ENCODE measurements at regions not wholly inside any gene's neighbourhood (a gene's known extent, or its start where the extent isn't known, plus 50 kb on each side); places are given as distances from the start of the nearest gene placed in this dataset.
A peak's percentile ranks its signal among the peaks of the same experiment; 100 is the strongest.

- Histone ChIP-seq H3K4me3 (no peak overlapping the region), H3K36me3 (no peaks in the 10 kb centered on the region), H3K27me3 (no peaks in the 10 kb centered on the region), H3K9me3 (no peaks in the 10 kb centered on the region; the same call in 1 of the 2 replicates)
- no peak for DNase-seq
Measured at GRCh38 chr3:95886616-95887015, 927.8 kb upstream of the EPHA6 start.

GRCh38 chr3:95887114-95887513 lies 927.3 kb upstream of the EPHA6 start:
- no peaks in the 10 kb centered on the region for H3K27me3 ChIP-seq
- H3K4me3 ChIP-seq, result no peak overlapping the region
- DNase-seq, result no peak
- H3K9me3 ChIP-seq, result no peaks in the 10 kb centered on the region; the same call in 1 of the 2 replicates
- H3K36me3 ChIP-seq, result no peaks in the 10 kb centered on the region

- Histone ChIP-seq H3K36me3 (no peaks in the 10 kb centered on the region), H3K4me3 (no peak overlapping the region), H3K9me3 (peaks cover 8% of the 10 kb centered on the region), H3K27me3 (no peaks in the 10 kb centered on the region)
- no peak for DNase-seq
Measured at GRCh38 chr3:95894820-95895219, 919.6 kb upstream of the EPHA6 start.

GRCh38 chr3:95899494-95899893 lies 914.9 kb upstream of the EPHA6 start:
- no peak for DNase-seq
- no peaks in the 10 kb centered on the region for H3K27me3 ChIP-seq
- peaks cover 4% of the 10 kb centered on the region for H3K9me3 ChIP-seq
- H3K36me3 ChIP-seq, result no peaks in the 10 kb centered on the region; the same call in 1 of the 2 replicates
- H3K4me3 ChIP-seq, result no peak overlapping the region

GRCh38 chr3:95899911-95900310 lies 914.5 kb upstream of the EPHA6 start:
- Histone ChIP-seq H3K9me3 (peaks cover 4% of the 10 kb centered on the region), H3K27me3 (no peaks in the 10 kb centered on the region), H3K4me3 (no peak overlapping the region), H3K36me3 (no peaks in the 10 kb centered on the region; the same call in 1 of the 2 replicates)
- no peak for DNase-seq

- no peaks in the 10 kb centered on the region for H3K27me3 ChIP-seq
- H3K9me3 ChIP-seq, result peaks cover 4% of the 10 kb centered on the region
- DNase-seq, result no peak
- H3K4me3 ChIP-seq, result no peak overlapping the region
- no peaks in the 10 kb centered on the region; the same call in 1 of the 2 replicates for H3K36me3 ChIP-seq
Measured at GRCh38 chr3:95901948-95902347, 912.4 kb upstream of the EPHA6 start.

GRCh38 chr3:95905182-95905581 lies 909.2 kb upstream of the EPHA6 start:
- DNase-seq, result no peak
- H3K27me3 ChIP-seq, result no peaks in the 10 kb centered on the region
- no peaks in the 10 kb centered on the region; the same call in 1 of the 2 replicates for H3K36me3 ChIP-seq
- H3K9me3 ChIP-seq, result peaks cover 3% of the 10 kb centered on the region
- no peak overlapping the region for H3K4me3 ChIP-seq

GRCh38 chr3:95911767-95912166 lies 902.6 kb upstream of the EPHA6 start:
- Histone ChIP-seq H3K36me3 (no peaks in the 10 kb centered on the region), H3K4me3 (no peak overlapping the region), H3K27me3 (no peaks in the 10 kb centered on the region), H3K9me3 (peaks cover 2% of the 10 kb centered on the region; the same call in 1 of the 2 replicates)
- DNase-seq, result no peak

GRCh38 chr3:95923496-95924210 lies 890.7 kb upstream of the EPHA6 start:
- Histone ChIP-seq H3K9me3 (no peaks in the 10 kb centered on the region), H3K27me3 (no peaks in the 10 kb centered on the region), H3K4me3 (no peak overlapping the region), H3K36me3 (no peaks in the 10 kb centered on the region)
- peak; percentile 75 for DNase-seq

- DNase-seq, result no peak
- H3K36me3 ChIP-seq, result no peaks in the 10 kb centered on the region
- H3K4me3 ChIP-seq, result no peak overlapping the region
- no peaks in the 10 kb centered on the region for H3K9me3 ChIP-seq
- H3K27me3 ChIP-seq, result no peaks in the 10 kb centered on the region
Measured at GRCh38 chr3:95926904-95927501, 887.4 kb upstream of the EPHA6 start.

GRCh38 chr3:95934181-95934580 lies 880.2 kb upstream of the EPHA6 start:
- H3K36me3 ChIP-seq, result no peaks in the 10 kb centered on the region
- no peak overlapping the region for H3K4me3 ChIP-seq
- DNase-seq, result no peak
- H3K9me3 ChIP-seq, result no peaks in the 10 kb centered on the region
- H3K27me3 ChIP-seq, result no peaks in the 10 kb centered on the region

- DNase-seq, result no peak
- Histone ChIP-seq H3K4me3 (no peak overlapping the region), H3K36me3 (no peaks in the 10 kb centered on the region), H3K27me3 (no peaks in the 10 kb centered on the region), H3K9me3 (0 out of 2 replicates have a peak, but pooled peaks cover 3% of the 10 kb centered on the region)
Measured at GRCh38 chr3:95939235-95939809, 875.1 kb upstream of the EPHA6 start.

- no peak overlapping the region for H3K4me3 ChIP-seq
- no peaks in the 10 kb centered on the region for H3K27me3 ChIP-seq
- no peaks in the 10 kb centered on the region for H3K9me3 ChIP-seq
- no peak for DNase-seq
- H3K36me3 ChIP-seq, result no peaks in the 10 kb centered on the region
Measured at GRCh38 chr3:95965704-95966336, 848.6 kb upstream of the EPHA6 start.

GRCh38 chr3:95971573-95971972 lies 842.8 kb upstream of the EPHA6 start:
- H3K27me3 ChIP-seq, result no peaks in the 10 kb centered on the region
- H3K4me3 ChIP-seq, result no peak overlapping the region
- DNase-seq, result no peak
- no peaks in the 10 kb centered on the region for H3K36me3 ChIP-seq
- no peaks in the 10 kb centered on the region for H3K9me3 ChIP-seq

- no peak for DNase-seq
- Histone ChIP-seq H3K27me3 (no peaks in the 10 kb centered on the region), H3K36me3 (no peaks in the 10 kb centered on the region)
Measured at GRCh38 chr3:95994338-95994737, 820.1 kb upstream of the EPHA6 start.

GRCh38 chr3:96000966-96001365 lies 813.4 kb upstream of the EPHA6 start:
- no peak for DNase-seq
- Histone ChIP-seq H3K27me3 (no peaks in the 10 kb centered on the region), H3K36me3 (no peaks in the 10 kb centered on the region)

More at GRCh38 chr3:95994338-95994737, 820.1 kb upstream of the EPHA6 start:
- no peaks in the 10 kb centered on the region for H3K9me3 ChIP-seq
- H3K4me3 ChIP-seq, result no peak overlapping the region

GRCh38 chr3:96007650-96008195 lies 806.7 kb upstream of the EPHA6 start:
- no peaks in the 10 kb centered on the region for H3K36me3 ChIP-seq
- no peaks in the 10 kb centered on the region for H3K9me3 ChIP-seq
- no peak overlapping the region for H3K4me3 ChIP-seq
- no peak for DNase-seq
- H3K27me3 ChIP-seq, result no peaks in the 10 kb centered on the region

More at GRCh38 chr3:96000966-96001365, 813.4 kb upstream of the EPHA6 start:
- Histone ChIP-seq H3K4me3 (no peak overlapping the region), H3K9me3 (no peaks in the 10 kb centered on the region)
